ENCODE measurements at regions not wholly inside any gene's neighbourhood (a gene's known extent, or its start where the extent isn't known, plus 50 kb on each side); places are given as distances from the start of the nearest gene placed in this dataset.

GRCh38 chr6:128719786-128720185, 163.2 kb upstream of the LAMA2 start:
- TF ChIP-seq EZH2 (IDR thresholded peaks at IDR 0.05; ENCODE audit: borderline replicate concordance, low read depth, low read length, poor library complexity, severe bottlenecking) (no peak), CTCF (conservative IDR thresholded peaks at IDR 0.05; ENCODE audit: low read depth, low read length) (no peak)
- BruUV-seq (replicated peaks) = no TSS peak
- H3K9me3 ChIP-seq (ENCODE audit: low read depth, low read length, poor library complexity, severe bottlenecking) = no peaks in the 10 kb centered on the region
- DNase-seq (ENCODE audit: low spot score) = no peak
- H3K4me1 ChIP-seq (ENCODE audit: insufficient read depth, low read length, poor library complexity, severe bottlenecking) = no peaks in the 10 kb centered on the region
- POLR2A ChIA-PET (ENCODE audit: low non-redundant PET) = no interaction called here
- CTCF ChIA-PET = no interaction called here
- H3K27me3 ChIP-seq (replicated peaks; ENCODE audit: insufficient read depth, low read depth, low read length, poor library complexity) = no peaks in the 10 kb centered on the region
- H3K27ac ChIP-seq (ENCODE audit: low read depth, low read length, poor library complexity, severe bottlenecking) = no peak overlapping the region
- intact Hi-C loops (cut with micrococcal nuclease; ENCODE audit: unreplicated experiment) = no loop called here
- H3K36me3 ChIP-seq (ENCODE audit: insufficient read depth, low read length, poor library complexity, severe bottlenecking) = no peaks in the 10 kb centered on the region
- H3K4me3 ChIP-seq (ENCODE audit: low read depth, low read length, poor library complexity, severe bottlenecking) = no peak overlapping the region

- no TSS peak for BruUV-seq (replicated peaks)
- no peak for TF ChIP-seq EZH2 (IDR thresholded peaks at IDR 0.05; ENCODE audit: borderline replicate concordance, low read depth, low read length, poor library complexity, severe bottlenecking)
- TF ChIP-seq CTCF (conservative IDR thresholded peaks at IDR 0.05; ENCODE audit: low read depth, low read length) = no peak
- ChIA-PET POLR2A (ENCODE audit: low non-redundant PET) (no interaction called here), CTCF (no interaction called here)
- intact Hi-C loops (cut with micrococcal nuclease; ENCODE audit: unreplicated experiment) = no loop called here
- Histone ChIP-seq H3K27me3 (replicated peaks; ENCODE audit: insufficient read depth, low read depth, low read length, poor library complexity) (no peaks in the 10 kb centered on the region), H3K9me3 (ENCODE audit: low read depth, low read length, poor library complexity, severe bottlenecking) (no peaks in the 10 kb centered on the region), H3K4me1 (ENCODE audit: insufficient read depth, low read length, poor library complexity, severe bottlenecking) (peaks cover 6% of the 10 kb centered on the region), H3K4me3 (ENCODE audit: low read depth, low read length, poor library complexity, severe bottlenecking) (no peak overlapping the region), H3K36me3 (ENCODE audit: insufficient read depth, low read length, poor library complexity, severe bottlenecking) (no peaks in the 10 kb centered on the region), H3K27ac (ENCODE audit: low read depth, low read length, poor library complexity, severe bottlenecking) (no peak overlapping the region)
- no peak for DNase-seq (ENCODE audit: low spot score)
Measured at GRCh38 chr6:128713461-128713860, 169.5 kb upstream of the LAMA2 start.

GRCh38 chr6:128712898-128713297, 170.0 kb upstream of the LAMA2 start:
- TF ChIP-seq EZH2 (IDR thresholded peaks at IDR 0.05; ENCODE audit: borderline replicate concordance, low read depth, low read length, poor library complexity, severe bottlenecking) (no peak), CTCF (conservative IDR thresholded peaks at IDR 0.05; ENCODE audit: low read depth, low read length) (no peak)

More at GRCh38 chr6:128712898-128713297, 170.0 kb upstream of the LAMA2 start:
- H3K9me3 ChIP-seq (ENCODE audit: low read depth, low read length, poor library complexity, severe bottlenecking) = no peaks in the 10 kb centered on the region
- DNase-seq (ENCODE audit: low spot score) = peak; percentile 17
- POLR2A ChIA-PET (ENCODE audit: low non-redundant PET) = no interaction called here
- BruUV-seq (replicated peaks) = no TSS peak
- H3K36me3 ChIP-seq (ENCODE audit: insufficient read depth, low read length, poor library complexity, severe bottlenecking) = no peaks in the 10 kb centered on the region
- no peak overlapping the region for H3K4me3 ChIP-seq (ENCODE audit: low read depth, low read length, poor library complexity, severe bottlenecking)
- CTCF ChIA-PET = no interaction called here
- no peak overlapping the region for H3K27ac ChIP-seq (ENCODE audit: low read depth, low read length, poor library complexity, severe bottlenecking)
- intact Hi-C loops (cut with micrococcal nuclease; ENCODE audit: unreplicated experiment) = no loop called here
- H3K4me1 ChIP-seq (ENCODE audit: insufficient read depth, low read length, poor library complexity, severe bottlenecking) = peaks cover 6% of the 10 kb centered on the region
- no peaks in the 10 kb centered on the region for H3K27me3 ChIP-seq (replicated peaks; ENCODE audit: insufficient read depth, low read depth, low read length, poor library complexity)

Data from A673 (cell line).